NCI-H1930 (cell line): ENCODE measurements at regions not wholly inside any gene's neighbourhood (a gene's known extent, or its start where the extent isn't known, plus 50 kb on each side); places are given as distances from the start of the nearest gene placed in this dataset.
"Not testable (repeated sequence)": the region's sequence is repeated elsewhere in the genome, so short reads cannot be mapped to it uniquely, and the experiment has no call there.

Experiments
- DNase-seq, 2 experiments: peaks; one replicate each; lab custom pipeline; 2025; lab: John Stamatoyannopoulos, UW

DNA sequence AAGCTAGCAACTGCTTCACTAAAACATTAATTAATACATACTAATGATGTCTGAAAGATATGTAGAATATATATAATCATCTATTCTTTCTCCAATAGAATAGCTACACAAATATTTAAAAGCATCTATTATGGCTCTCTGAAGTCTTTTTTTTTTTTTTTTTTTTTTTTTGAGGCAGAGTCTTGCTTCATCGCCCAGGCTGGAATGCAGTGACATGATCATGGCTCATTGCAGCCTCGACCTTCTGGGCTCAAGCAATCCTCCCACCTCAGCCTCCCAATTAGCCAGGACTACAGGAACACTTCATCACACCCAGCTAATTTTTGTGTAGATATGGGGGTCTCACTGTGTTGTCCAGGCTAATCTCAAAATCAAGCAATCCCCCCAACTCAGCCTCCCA is 120.4 kb upstream of the KYNU start:
- DNase-seq: no peak

DNA sequence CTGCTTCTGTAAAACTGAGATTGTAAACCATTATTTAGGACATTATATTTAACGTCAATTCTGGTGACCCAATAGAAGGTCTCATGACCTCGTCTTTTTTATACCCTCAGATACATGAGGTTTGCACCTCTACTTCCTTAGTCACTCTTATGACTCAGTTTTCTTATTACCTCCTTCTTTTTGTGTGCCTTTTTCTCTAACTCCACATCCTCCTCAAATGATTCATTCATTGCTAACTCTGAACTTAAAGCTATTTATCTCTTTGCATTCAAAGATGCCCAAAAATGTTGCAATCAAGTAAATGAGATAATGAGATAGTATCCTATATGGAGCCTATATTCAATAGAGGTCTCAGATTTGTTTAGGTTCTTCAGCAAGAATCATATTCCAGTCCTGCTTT is 121.0 kb upstream of the KYNU start:
- DNase-seq: no peak

DNA sequence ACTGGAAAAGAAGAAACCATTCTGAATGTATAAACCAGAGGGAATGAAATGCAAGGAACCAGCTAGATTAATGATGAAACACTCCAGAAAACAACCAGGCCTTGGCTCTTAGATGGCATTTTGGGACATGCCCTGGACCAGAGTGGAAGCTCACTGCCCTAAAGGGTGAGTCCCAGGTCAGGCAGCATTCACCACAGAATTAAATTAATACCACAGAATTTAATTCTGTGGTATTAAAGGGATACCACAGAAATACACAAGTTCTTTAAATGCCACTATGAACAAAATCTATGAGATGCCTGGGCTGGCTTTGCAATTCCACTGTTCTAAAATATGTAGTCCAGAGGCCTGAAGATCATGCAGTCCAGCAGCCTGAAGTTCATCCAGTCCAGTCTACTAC is 122.3 kb upstream of the KYNU start:
- DNase-seq: no peak

DNA sequence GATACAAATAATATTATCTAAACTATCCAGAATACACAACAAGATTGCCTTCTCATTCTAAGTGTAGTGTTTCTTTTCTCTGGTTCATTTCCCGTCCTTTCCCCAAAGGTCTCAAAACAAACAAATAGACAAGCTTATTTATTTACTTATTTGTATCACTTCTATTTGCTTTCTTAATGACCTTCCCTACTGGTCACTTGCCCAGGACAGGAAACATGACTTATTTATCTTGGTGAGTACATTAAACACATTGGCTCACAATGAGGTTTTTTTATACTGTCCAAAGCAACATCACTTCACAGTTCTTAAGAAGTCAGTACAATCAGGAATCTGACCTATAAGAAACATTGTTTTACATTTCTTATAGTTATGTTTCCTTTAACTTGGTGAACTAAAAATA is 123.3 kb upstream of the KYNU start:
- no peak for DNase-seq

GRCh38 chr2:142750858-142751257 is 126.6 kb upstream of the KYNU start:
- DNase-seq: no peak

DNA sequence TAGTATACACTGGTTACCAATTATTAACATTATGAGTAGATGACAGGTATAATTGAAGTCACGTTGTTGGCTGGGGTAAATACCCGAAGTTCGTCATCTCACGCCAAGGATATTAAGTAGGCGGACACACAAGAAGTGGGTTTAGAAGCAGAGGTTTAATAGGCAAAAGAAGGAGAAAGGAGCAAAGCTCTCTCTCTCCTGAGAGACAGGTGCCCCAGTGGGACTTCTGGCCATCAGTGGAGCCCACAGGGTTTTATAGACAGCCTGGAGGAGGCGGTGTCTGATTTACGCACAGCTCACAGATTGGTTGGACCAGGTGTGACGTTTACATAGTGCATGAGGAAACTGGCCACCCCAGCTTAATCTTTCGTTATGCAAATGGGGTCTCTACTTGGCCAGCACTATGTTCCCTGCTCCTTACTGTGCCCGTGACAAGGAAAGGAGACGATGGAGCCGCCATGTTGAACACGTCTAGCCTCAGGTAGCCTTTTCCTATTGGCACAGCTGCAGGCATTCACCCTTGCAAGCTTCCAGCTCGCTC is 128.8 kb upstream of the KYNU start:
- no peak for DNase-seq

- no peak for DNase-seq
Observed at GRCh38 chr2:142745691-142746090, 131.8 kb upstream of the KYNU start.

DNA sequence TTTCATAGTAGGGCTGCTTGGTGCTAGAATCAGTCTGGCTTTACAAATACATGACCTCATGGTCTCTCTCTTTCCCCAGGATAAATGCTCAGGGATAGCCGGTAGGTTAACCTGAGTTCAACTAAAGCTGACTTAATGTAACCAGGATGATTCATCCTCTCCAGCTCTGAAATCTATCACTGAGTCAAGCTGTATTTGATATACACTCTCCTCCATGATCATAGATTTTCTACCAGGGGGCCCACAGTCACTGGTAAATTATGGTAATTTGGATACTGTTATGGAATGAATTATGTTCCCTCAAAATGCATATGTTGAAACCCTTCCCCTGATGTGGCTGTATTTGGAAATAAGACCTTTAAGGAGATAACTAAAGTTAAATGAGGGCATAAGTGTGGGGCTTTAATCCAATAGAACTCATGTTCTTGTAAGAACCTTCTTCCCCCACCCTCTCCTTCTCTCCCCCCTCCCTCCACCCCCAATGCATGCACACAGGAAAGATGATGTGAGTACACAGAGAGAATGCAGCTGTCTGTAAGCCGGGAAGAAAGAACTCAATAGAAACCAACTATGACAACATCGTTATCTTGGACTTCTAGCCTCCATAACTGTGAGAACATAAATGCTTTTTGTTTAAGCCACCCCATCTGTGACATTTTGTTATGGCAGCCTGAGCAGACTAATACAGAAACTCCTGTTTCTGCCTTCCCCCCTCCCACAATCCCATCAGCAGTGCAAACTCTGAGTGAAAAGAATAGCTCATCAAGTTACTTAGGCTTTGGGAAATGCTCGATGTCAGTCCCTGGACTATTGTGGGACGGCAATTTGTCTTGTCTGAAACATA is 134.9 kb upstream of the KYNU start:
- no peak for DNase-seq

GRCh38 chr2:142741764-142742269 is 135.6 kb upstream of the KYNU start:
- no peak for DNase-seq

GRCh38 chr2:142734770-142735169 is 142.7 kb upstream of the KYNU start:
- no peak for DNase-seq

GRCh38 chr2:142734231-142734630 is 143.2 kb upstream of the KYNU start:
- DNase-seq: no peak

- not testable (repeated sequence) for DNase-seq
Observed at GRCh38 chr2:142729814-142730213, 147.7 kb upstream of the KYNU start.

- not testable (repeated sequence) for DNase-seq
Observed at GRCh38 chr2:142727821-142728478, 149.5 kb upstream of the KYNU start.

DNA sequence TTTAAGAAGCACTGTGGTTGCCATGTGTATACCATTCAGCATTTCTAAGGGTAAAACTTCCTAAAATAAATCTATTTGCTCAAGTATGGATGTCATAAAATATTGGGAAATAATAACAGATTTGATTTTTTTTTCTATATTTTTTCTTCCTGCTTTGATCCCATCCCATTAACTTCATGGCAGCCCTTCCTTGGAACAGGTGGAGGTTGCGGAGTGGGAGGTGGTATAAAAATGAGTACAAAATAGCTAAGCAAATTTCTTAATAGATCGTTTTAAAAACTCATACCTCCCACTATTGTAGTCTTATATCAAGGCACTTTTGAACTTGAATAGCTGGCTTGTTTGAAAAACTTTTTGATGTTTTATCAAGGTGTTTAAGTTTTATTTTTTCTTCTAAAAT is 152.1 kb upstream of the KYNU start:
- DNase-seq: no peak

DNA sequence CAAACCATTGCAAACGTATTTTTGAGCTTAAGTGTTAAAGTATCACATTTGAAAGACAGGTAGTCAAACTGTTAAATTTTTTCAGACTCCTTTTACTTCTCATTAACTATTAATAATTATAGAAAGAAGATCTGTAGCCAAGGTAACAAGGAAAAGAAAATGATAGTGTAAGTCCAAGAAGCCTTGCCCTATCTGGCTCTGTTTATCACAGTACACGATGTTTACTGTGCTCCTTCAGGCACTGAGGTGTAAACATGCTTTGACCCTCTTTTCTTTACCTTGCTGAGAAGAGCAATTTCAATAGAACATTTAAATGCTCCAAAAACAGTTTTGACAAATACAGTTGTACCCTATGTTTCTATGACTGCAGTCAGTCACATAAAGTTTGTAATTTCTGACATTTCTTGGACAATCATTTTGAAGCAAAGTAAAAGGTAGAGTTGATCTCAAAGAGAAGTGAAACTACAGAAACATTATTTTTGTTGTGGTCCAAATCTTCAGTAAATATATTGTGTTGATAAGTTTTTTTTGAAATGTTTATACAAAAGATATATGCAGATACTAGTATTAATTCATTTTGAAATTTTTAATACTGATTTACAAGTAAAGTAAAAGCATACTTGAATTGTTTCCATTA is 152.6 kb upstream of the KYNU start:
- DNase-seq: no peak

DNA sequence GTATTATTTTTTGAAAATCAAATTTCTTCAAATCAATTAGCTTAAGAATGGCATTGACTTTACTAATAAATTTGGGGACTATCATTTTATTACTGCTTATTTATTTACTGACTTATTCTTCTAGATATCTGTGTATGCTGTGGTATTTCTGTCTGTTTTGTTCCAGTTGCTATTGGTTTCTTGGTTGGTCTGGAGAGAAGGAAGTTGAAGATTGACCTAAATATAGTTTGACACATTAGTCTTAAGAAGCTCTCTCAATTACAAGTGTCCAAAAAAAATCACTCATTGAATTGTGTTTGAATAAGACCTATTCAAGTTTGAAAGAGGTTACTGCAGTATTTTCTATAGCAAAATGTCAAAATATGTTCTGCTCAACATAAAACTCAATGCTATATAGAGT is 153.3 kb upstream of the KYNU start:
- no peak for DNase-seq

GRCh38 chr2:142723236-142723635 is 154.2 kb upstream of the KYNU start:
- DNase-seq: no peak

DNA sequence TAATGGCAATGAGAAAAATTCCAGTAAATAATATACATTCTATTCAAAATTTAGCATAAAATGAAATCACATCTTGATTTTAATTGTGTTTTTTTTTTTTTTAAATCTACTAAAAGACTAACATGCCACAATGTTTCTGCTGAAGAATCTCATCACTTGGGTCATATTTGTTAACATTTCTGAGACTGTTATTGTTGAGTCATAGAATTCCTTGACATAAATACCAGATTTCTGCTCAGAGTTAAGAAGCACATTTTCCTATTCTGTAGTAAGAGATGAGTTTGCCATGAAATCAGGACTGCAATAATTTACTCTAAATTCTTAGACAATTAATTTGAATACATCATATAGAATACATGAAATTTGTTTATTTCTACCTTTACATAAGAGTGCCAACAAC is 154.9 kb upstream of the KYNU start:
- no peak for DNase-seq

DNA sequence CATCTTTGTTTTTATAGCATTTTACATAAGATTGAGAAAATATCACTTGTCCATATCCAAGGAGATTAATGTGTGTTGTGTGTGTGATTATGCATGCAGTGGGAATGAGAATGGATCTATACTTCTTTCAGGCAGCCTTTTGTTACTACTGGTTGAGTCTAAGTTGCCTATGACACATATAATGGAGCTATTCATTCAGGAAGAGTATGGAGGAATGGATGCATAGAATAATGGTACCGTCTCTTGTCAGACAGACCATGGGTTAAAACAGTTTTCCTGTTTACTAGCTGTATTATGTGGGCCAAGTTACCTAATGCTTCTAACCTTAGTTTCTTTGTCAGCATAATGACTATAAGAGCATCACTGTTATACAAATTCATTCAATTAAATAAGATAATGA is 155.4 kb upstream of the KYNU start:
- DNase-seq: no peak

GRCh38 chr2:142721015-142721414 is 156.4 kb upstream of the KYNU start:
- no peak for DNase-seq

DNA sequence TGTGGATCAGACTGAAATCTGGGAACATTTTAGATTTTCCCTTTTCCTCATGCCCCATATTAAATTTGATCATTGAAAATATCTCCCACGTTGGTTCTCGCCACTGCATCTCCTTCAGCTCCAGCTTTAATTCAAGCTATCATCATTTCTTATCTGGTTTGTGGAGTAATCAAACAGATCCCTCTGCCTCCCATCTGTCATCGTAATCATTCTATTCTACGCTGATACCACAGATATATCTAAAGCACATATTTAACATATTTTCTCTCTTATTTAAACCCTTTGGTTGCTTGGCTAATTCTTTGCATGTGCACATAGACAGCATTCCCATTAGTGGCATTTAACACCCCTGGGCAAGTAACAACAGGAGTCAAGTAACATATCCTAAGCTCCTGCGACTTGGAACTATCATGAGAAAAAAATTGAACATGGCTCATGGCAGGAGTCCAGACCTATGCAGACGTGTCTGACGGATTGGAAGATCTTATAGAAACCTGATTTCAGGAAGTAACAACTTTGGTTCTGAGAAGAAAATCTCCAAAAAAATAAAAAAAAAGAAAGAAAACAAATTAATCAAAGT is 158.8 kb upstream of the KYNU start:
- DNase-seq: no peak
